ENCODE measurements at regions not wholly inside any gene's neighbourhood (a gene's known extent, or its start where the extent isn't known, plus 50 kb on each side); places are given as distances from the start of the nearest gene placed in this dataset.

DNA sequence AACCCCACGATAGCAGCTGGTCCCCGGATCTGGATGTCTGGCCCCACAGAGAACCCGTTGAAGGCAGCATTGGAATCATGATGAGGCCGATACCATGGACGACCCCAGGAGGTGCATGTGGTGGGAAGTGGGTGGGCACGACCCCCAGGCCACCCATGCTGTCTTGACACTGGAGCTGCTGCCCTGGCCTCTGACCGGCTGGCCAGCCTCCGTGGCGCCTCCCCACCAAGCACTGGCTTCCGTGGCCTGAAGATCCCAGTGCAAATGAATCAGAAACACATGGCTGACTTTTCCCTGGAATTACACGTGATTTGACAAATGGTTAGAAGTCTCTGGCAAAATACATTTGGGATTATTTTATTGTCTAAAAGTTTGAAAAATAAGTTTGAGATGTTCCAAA, 259.0 kb upstream of the IRX1 start:
- DNase-seq (ENCODE audit: low read depth, low spot score) (no peak), ATAC-seq (no peak)
- CTCF ChIA-PET: no interaction called here
- TF ChIP-seq, protein P1, sequence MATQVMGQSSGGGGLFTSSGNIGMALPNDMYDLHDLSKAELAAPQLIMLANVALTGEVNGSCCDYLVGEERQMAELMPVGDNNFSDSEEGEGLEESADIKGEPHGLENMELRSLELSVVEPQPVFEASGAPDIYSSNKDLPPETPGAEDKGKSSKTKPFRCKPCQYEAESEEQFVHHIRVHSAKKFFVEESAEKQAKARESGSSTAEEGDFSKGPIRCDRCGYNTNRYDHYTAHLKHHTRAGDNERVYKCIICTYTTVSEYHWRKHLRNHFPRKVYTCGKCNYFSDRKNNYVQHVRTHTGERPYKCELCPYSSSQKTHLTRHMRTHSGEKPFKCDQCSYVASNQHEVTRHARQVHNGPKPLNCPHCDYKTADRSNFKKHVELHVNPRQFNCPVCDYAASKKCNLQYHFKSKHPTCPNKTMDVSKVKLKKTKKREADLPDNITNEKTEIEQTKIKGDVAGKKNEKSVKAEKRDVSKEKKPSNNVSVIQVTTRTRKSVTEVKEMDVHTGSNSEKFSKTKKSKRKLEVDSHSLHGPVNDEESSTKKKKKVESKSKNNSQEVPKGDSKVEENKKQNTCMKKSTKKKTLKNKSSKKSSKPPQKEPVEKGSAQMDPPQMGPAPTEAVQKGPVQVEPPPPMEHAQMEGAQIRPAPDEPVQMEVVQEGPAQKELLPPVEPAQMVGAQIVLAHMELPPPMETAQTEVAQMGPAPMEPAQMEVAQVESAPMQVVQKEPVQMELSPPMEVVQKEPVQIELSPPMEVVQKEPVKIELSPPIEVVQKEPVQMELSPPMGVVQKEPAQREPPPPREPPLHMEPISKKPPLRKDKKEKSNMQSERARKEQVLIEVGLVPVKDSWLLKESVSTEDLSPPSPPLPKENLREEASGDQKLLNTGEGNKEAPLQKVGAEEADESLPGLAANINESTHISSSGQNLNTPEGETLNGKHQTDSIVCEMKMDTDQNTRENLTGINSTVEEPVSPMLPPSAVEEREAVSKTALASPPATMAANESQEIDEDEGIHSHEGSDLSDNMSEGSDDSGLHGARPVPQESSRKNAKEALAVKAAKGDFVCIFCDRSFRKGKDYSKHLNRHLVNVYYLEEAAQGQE (IDR thresholded peaks at IDR 0.05; ENCODE audit: insufficient read depth in 1 of 2, low read depth in 2 of 2, low read length in 1 of 2): no peak
- no peak for TF ChIP-seq POLR2AphosphoS5 (IDR thresholded peaks at IDR 0.05; ENCODE audit: low read depth, low read length)
- TF ChIP-seq TCF7L2 (IDR thresholded peaks at IDR 0.05; ENCODE audit: low read depth, low read length): no peak
- no peak for TF ChIP-seq SIN3A (IDR thresholded peaks at IDR 0.05; ENCODE audit: borderline replicate concordance, insufficient read depth, low read depth, low read length)
- TF ChIP-seq, protein P2, sequence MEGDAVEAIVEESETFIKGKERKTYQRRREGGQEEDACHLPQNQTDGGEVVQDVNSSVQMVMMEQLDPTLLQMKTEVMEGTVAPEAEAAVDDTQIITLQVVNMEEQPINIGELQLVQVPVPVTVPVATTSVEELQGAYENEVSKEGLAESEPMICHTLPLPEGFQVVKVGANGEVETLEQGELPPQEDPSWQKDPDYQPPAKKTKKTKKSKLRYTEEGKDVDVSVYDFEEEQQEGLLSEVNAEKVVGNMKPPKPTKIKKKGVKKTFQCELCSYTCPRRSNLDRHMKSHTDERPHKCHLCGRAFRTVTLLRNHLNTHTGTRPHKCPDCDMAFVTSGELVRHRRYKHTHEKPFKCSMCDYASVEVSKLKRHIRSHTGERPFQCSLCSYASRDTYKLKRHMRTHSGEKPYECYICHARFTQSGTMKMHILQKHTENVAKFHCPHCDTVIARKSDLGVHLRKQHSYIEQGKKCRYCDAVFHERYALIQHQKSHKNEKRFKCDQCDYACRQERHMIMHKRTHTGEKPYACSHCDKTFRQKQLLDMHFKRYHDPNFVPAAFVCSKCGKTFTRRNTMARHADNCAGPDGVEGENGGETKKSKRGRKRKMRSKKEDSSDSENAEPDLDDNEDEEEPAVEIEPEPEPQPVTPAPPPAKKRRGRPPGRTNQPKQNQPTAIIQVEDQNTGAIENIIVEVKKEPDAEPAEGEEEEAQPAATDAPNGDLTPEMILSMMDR (IDR thresholded peaks at IDR 0.05): no peak
- Histone ChIP-seq H3K4me1 (ENCODE audit: control insufficient read depth, insufficient read depth, low read length) (no peaks in the 10 kb centered on the region), H3K27me3 (ENCODE audit: control insufficient read depth, insufficient read depth, low read length) (no peaks in the 10 kb centered on the region), H3K9me3 (ENCODE audit: control insufficient read depth, insufficient read depth, low read depth, low read length) (no peaks in the 10 kb centered on the region), H3K27ac (ENCODE audit: low read length) (no peak overlapping the region), H3K36me3 (ENCODE audit: control insufficient read depth, insufficient read depth, low read length) (no peaks in the 10 kb centered on the region), H3K4me3 (ENCODE audit: low read depth in 2 of 2, low read length in 2 of 2) (no peak overlapping the region)
- in situ Hi-C loops (cut with HindIII; ENCODE audit: low pct_unique_long_range_greater_than_20kb, low sequenced_read_pairs): no loop called here
- POLR2A ChIA-PET: no interaction called here
- BruUV-seq (replicated peaks): no TSS peak
- intact Hi-C loops (cut with micrococcal nuclease; ENCODE audit: unreplicated experiment): no loop called here

- Histone ChIP-seq H3K9me3 (ENCODE audit: control insufficient read depth, insufficient read depth, low read depth, low read length) (no peaks in the 10 kb centered on the region), H3K4me3 (ENCODE audit: low read depth in 2 of 2, low read length in 2 of 2) (no peak overlapping the region), H3K4me1 (ENCODE audit: control insufficient read depth, insufficient read depth, low read length) (no peaks in the 10 kb centered on the region), H3K36me3 (ENCODE audit: control insufficient read depth, insufficient read depth, low read length) (no peaks in the 10 kb centered on the region), H3K27me3 (ENCODE audit: control insufficient read depth, insufficient read depth, low read length) (no peaks in the 10 kb centered on the region), H3K27ac (ENCODE audit: low read length) (no peak overlapping the region)
- in situ Hi-C loops (cut with HindIII; ENCODE audit: low pct_unique_long_range_greater_than_20kb, low sequenced_read_pairs): no loop called here
- ChIA-PET CTCF (no interaction called here), POLR2A (no interaction called here)
- BruUV-seq (replicated peaks): no TSS peak
- no peak for TF ChIP-seq SIN3A (IDR thresholded peaks at IDR 0.05; ENCODE audit: borderline replicate concordance, insufficient read depth, low read depth, low read length)
- TF ChIP-seq, protein P2 (IDR thresholded peaks at IDR 0.05): no peak
- TF ChIP-seq, protein P1 (IDR thresholded peaks at IDR 0.05; ENCODE audit: insufficient read depth in 1 of 2, low read depth in 2 of 2, low read length in 1 of 2): no peak
- no peak for TF ChIP-seq TCF7L2 (IDR thresholded peaks at IDR 0.05; ENCODE audit: low read depth, low read length)
- no peak for TF ChIP-seq POLR2AphosphoS5 (IDR thresholded peaks at IDR 0.05; ENCODE audit: low read depth, low read length)
- ATAC-seq: no peak
- intact Hi-C loops (cut with micrococcal nuclease; ENCODE audit: unreplicated experiment): no loop called here
- DNase-seq (ENCODE audit: low read depth, low spot score): no peak
Measured at GRCh38 chr5:3335301-3335700, 260.3 kb upstream of the IRX1 start.

Data from Panc1 (cell line).